ENCODE measurements at regions not wholly inside any gene's neighbourhood (a gene's known extent, or its start where the extent isn't known, plus 50 kb on each side); places are given as distances from the start of the nearest gene placed in this dataset.

- TF ChIP-seq, protein P1, sequence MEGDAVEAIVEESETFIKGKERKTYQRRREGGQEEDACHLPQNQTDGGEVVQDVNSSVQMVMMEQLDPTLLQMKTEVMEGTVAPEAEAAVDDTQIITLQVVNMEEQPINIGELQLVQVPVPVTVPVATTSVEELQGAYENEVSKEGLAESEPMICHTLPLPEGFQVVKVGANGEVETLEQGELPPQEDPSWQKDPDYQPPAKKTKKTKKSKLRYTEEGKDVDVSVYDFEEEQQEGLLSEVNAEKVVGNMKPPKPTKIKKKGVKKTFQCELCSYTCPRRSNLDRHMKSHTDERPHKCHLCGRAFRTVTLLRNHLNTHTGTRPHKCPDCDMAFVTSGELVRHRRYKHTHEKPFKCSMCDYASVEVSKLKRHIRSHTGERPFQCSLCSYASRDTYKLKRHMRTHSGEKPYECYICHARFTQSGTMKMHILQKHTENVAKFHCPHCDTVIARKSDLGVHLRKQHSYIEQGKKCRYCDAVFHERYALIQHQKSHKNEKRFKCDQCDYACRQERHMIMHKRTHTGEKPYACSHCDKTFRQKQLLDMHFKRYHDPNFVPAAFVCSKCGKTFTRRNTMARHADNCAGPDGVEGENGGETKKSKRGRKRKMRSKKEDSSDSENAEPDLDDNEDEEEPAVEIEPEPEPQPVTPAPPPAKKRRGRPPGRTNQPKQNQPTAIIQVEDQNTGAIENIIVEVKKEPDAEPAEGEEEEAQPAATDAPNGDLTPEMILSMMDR (conservative IDR thresholded peaks at IDR 0.05; ENCODE audit: low read length) = no peak
- no peak for TF ChIP-seq EZH2phosphoT487 (IDR thresholded peaks at IDR 0.05; ENCODE audit: borderline replicate concordance)
Observed at GRCh38 chr11:29161191-29161590, 855.6 kb downstream of the KCNA4 start.

Measured in Loucy (cell line).